ENCODE measurements at regions not wholly inside any gene's neighbourhood (a gene's known extent, or its start where the extent isn't known, plus 50 kb on each side); places are given as distances from the start of the nearest gene placed in this dataset.
"Not testable (repeated sequence)": the region's sequence is repeated elsewhere in the genome, so short reads cannot be mapped to it uniquely, and the experiment has no call there.

GRCh38 chr14:97993508-97994019, 1196.4 kb downstream of the VRK1 start:
- DNase-seq: no peak

DNA sequence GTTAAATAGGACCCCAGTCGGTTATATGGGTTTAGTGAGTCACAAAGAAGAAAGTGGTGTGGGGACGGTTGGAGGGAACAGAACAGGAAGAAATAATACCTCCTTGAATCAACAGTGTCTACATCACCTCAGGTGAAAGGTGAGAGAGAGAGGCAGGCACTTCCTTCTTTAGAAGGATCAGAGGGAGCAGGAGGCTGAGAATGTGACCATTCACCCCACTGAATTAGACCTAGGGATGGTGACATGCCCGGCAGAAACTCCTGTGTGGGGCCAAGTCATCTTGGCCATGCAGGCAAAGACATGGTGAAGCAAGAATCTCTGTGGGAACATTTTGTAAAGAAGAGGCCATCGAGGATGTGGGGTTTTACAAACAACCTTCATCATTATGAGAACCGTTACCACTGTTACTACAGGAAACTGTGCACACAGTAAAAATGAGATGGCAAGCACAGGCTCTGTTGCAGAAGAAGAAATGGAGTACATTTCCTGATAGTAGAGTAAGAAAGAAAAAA, 1196.9 kb downstream of the VRK1 start:
- no peak for DNase-seq

DNA sequence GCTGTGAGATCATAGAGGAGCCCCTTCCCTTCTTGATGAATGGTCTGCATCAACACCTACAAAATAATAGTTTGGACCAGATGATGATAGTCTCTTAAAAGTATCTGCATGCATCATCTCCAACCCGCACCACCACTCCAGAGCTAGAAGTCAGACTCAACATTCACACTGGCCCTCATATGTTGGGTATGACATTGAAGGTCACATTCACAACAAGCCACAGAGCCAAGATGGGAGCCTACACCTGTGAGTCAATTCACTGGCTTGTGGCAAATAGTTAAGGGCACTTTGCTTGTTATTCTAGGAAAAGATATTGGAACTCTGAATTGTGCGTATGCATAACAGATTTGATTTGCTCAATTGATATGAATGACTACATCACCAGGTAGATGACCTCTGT, 1197.9 kb downstream of the VRK1 start:
- no peak for DNase-seq

- DNase-seq: no peak
Measured at GRCh38 chr14:97995531-97995930, 1198.3 kb downstream of the VRK1 start.

DNA sequence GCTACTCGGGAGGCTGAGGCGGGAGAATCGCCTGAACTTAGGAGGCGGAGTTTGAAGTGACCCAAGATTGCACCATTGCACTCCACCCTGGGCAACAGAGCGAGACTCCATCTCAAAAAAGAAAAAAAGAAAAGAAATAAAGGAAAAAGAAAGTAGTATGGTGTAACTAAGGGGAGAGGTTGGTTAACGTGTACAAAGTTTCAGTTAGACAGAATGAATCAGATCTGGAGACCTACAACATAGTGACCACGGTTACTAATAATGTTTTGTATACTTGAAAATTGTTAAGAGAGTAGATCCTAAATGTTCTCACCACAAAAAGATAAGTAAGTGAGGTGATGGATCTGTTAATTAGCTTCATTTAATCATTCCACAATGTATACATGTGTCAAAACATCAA, 1208.8 kb downstream of the VRK1 start:
- DNase-seq: no peak

DNA sequence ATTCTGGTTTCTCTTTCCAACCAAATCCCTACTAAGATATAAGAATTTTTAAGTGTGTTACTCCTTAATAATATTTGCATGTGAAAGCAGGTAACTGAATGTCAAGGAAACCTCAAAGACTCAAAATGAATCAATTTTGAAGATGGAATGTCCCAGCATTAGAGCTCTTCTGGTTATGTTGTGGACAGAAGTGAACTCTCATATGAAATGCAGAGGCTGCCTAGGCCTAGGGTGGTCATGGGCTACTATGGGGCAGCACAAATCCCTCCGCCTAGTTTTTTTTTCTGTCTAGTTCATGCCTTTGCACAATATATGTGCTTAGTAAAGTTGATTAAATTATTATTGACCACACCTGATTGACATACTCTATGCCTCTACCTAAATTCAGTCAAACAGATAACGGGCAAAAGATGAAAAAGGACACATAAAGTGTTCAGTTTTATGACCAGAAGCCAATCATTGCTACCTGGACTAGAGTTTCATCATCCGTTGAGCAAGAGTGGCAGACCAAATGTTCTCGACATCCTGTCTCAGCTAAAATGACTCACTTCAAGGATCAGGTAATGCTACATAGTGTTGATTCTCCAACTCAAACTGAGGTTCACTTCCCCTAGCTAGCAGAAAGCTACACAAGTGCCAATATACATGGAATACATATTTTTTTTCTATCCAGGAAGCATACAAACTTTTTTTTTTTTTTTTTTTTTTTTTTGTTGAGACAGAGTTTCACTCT, 1211.4 kb downstream of the VRK1 start:
- no peak for DNase-seq

DNA sequence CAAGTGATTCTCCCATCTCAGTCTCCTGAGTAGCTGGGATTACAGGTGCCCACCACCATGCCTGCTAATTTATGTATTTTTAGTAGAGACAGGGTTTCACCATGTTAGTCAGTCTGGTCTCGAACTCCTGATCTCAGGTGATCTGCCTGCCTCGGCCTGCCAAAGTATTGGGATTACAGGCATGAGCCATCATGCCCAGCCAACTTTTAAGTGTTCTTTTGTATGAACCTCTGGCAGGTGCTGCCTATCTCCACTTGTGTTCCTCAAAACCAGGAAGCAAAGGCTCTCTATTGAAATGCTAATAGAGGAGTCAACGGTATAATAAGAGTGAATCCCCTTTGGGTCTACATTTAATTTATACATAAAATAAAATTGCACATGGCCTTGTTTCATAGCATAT, 1212.0 kb downstream of the VRK1 start:
- DNase-seq: not testable (repeated sequence)

- DNase-seq: no peak
Measured at GRCh38 chr14:98010784-98011183, 1213.6 kb downstream of the VRK1 start.

DNA sequence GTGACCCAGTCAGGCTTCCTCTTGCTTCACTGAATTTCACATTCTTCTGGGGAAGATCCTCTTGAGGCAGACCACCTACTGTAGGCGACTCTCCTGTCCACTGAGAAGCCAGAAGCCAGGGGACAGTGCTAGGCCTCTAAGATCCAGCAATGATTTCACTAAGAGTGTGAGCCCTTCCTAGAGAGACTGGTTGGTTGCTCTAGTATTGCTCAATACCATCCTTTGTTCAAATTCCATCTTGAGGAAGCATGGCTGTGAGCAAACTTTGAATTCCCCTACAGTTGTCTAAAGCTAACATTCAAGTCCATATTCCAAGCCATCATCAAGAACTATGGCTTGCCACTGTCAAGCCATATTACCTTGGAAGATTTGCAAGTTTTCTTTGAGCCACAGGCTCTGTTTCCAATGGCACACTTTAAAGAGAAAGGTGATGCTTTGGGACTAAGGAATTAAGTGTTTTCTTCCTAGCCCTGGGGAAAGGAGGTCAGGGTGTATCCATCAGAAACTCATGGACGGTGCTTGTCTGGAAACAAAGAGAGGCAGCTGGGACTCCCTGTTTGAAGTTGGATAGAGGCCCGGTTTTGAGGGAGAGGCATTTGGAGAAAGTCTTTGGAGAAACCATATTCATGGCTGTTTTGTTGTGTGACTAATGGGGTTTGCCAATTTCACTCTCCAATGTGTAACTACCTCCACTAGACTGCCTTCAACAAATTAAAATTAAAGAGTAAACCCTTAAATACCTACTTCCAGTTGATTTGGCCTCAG, 1217.9 kb downstream of the VRK1 start:
- no peak for DNase-seq

DNA sequence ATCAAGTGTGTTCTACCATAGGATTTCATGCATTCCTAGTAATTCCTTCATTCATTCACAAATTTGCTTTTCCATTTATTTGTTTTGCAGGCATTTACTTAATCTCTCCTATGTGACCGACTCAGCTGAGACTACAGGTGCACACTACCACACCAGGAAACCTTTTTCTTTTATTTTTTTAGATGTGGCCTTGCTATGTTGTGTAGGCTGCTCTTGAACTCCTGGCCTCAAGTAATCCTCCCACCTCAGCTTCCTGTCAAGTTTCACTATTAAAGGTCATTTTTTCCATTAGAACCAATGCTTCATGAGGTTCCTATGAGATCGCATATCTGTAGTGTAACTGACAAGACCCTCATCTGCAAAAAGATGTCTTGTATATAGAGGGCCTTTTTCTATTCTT, 1218.7 kb downstream of the VRK1 start:
- DNase-seq: no peak

- no peak for DNase-seq
Measured at GRCh38 chr14:98018628-98019027, 1221.4 kb downstream of the VRK1 start.

- DNase-seq: no peak
Measured at GRCh38 chr14:98022541-98023520, 1225.6 kb downstream of the VRK1 start.

- DNase-seq: no peak
Measured at GRCh38 chr14:98028162-98028561, 1231.0 kb downstream of the VRK1 start.

- no peak for DNase-seq
Measured at GRCh38 chr14:98035396-98035795, 1236.6 kb downstream of the BCL11B start.

GRCh38 chr14:98037831-98038230, 1234.2 kb downstream of the BCL11B start:
- DNase-seq: no peak

- no peak for DNase-seq
Measured at GRCh38 chr14:98056946-98057345, 1215.1 kb downstream of the BCL11B start.

DNA sequence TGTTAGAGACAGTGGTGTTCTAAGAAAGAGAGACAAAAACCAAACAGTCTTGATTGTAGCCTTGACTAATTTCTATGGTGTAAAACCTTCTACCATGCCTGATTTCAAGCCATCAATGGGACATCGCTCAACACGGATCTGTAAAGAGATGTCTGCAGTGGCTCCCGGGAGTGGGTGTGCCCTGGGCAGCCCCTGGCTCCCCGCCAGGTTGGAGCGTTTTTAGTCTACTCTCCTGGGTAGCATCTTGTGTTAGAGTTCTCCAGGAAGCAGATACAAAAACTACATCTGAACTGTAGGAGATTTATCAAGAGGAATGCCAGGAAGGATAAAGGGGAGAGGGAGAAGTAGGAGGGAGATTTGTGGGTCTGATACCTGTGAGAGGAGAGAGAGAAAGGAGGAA, 1212.9 kb downstream of the BCL11B start:
- DNase-seq: no peak

- DNase-seq: no peak
Measured at GRCh38 chr14:98062083-98062482, 1209.9 kb downstream of the BCL11B start.

- no peak for DNase-seq
Measured at GRCh38 chr14:98069712-98070171, 1202.3 kb downstream of the BCL11B start.

DNA sequence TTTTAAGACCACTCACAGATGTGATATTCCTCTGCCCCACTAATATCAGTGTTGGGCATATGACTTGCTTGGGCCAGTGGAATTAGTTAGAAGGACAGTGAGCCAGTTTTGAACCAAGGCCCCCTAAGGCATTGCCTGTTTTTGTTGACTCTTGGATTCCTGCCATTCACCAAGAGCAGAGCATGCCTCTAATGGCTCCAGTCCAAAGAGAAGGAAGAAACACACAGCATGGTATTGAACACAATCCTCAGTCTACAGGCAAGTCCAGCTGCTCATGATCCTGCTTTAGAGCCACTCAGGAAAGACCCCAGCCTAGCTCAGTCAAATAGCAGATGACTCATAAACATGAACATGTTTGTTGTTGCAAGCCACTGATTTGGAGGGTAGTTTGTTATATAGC, 1201.5 kb downstream of the BCL11B start:
- no peak for DNase-seq

- no peak for DNase-seq
Measured at GRCh38 chr14:98074111-98074510, 1197.9 kb downstream of the BCL11B start.

DNA sequence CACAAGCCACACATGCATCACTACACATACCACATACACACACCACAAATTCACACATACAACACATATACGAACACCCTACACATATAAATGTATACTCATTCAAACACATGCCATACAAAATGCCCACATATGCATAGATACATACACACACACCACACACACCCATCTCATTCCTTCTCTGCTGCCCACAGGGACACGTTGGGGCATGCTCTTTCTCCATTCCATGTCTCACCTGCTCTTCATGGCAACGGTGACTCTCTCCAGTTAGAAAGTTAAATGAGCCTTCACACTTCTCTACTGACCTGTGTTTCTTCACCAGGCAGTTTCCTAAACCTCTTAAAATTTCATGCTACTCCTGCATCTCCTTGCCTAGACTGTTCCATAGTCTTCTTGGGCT, 1194.8 kb downstream of the BCL11B start:
- no peak for DNase-seq

- no peak for DNase-seq
Measured at GRCh38 chr14:98082833-98083232, 1189.2 kb downstream of the BCL11B start.
